Naive thymus-derived CD4-positive, alpha-beta T cell (primary cell): ENCODE measurements at regions not wholly inside any gene's neighbourhood (a gene's known extent, or its start where the extent isn't known, plus 50 kb on each side); places are given as distances from the start of the nearest gene placed in this dataset.
"Not testable (repeated sequence)": the region's sequence is repeated elsewhere in the genome, so short reads cannot be mapped to it uniquely, and the experiment has no call there.

Source experiments
- ATAC-seq: fragments of 150-1000 bp; cut with Tn5 transposase; 2 replicates; pipeline ENCODE4 v1.10.0; 2021; ENCODE audit warnings: mild to moderate bottlenecking, moderate library complexity
- CTCF ChIA-PET: fragments of 350-600 bp; sonication (Branson Sonifier 250); formaldehyde crosslinking; loops from one replicate; lab custom pipeline; 2021; ENCODE audit warnings: antibody characterized with exemption; lab: Charles Lee
- POLR2A ChIA-PET: fragments of 350-600 bp; sonication (Branson Sonifier 250); formaldehyde crosslinking; loops from one replicate; lab custom pipeline; 2021; ENCODE audit warnings: antibody characterized with exemption, inconsistent platforms; lab: Charles Lee
- DNase-seq, 9 donors: peaks; one replicate each; pipeline versions ENCODE4 v3.0.0 to v3.0.0-alpha.2; 2020 to 2022; ENCODE audit warnings: mixed read lengths in 1 of 9
- H3K27ac ChIP-seq: one replicate; pipeline ENCODE4 v1.7.0; 2013; ENCODE audit warnings: mild to moderate bottlenecking, low read depth, low read length, moderate library complexity
- H3K27me3 ChIP-seq, 2 donors: one replicate each; pipeline ENCODE4 v1.7.0; 2013; ENCODE audit warnings: low read length in 2 of 2, mild to moderate bottlenecking in 2 of 2, moderate library complexity in 2 of 2; ENCODE audit not compliant: control insufficient read depth in 2 of 2, insufficient read depth in 2 of 2
- H3K36me3 ChIP-seq, 3 experiments: 1 replicate in 2 of 3; 2 replicates in 1 of 3; pipeline ENCODE4 v1.7.0; 2013; ENCODE audit warnings: low read length in 3 of 3, mild to moderate bottlenecking in 3 of 3, moderate library complexity in 1 of 3; ENCODE audit not compliant: insufficient read depth in 3 of 3, control insufficient read depth in 2 of 3
- H3K4me1 ChIP-seq, 2 donors: one replicate each; pipeline ENCODE4 v1.7.0; 2013; ENCODE audit warnings: low read length in 2 of 2, mild to moderate bottlenecking in 2 of 2, moderate library complexity in 1 of 2; ENCODE audit not compliant: control insufficient read depth in 2 of 2, insufficient read depth in 2 of 2
- H3K4me3 ChIP-seq: 2 replicates; pipeline ENCODE4 v1.7.0; 2013; ENCODE audit warnings: mild to moderate bottlenecking, low read length
- H3K9me3 ChIP-seq, 3 experiments: 1 replicate in 2 of 3; 2 replicates in 1 of 3; pipeline ENCODE4 v1.7.0; 2013; ENCODE audit warnings: low read length in 3 of 3; ENCODE audit not compliant: control insufficient read depth in 2 of 3
- H3K27ac Mint-ChIP-seq, 9 donors: one replicate each; pipeline ENCODE4 v1.8.0; 2020 to 2022; ENCODE audit warnings: mixed read lengths in 9 of 9, mild to moderate bottlenecking in 8 of 9, moderate library complexity in 5 of 9, inconsistent platforms in 2 of 9
- H3K27me3 Mint-ChIP-seq, 5 donors: one replicate each; pipeline ENCODE4 v1.8.0; 2021 to 2022; ENCODE audit warnings: mixed read lengths in 5 of 5, mild to moderate bottlenecking in 1 of 5
- H3K36me3 Mint-ChIP-seq, 5 donors: one replicate each; pipeline ENCODE4 v1.8.0; 2020 to 2022; ENCODE audit warnings: mixed read lengths in 5 of 5, mild to moderate bottlenecking in 3 of 5, inconsistent platforms in 1 of 5
- H3K4me1 Mint-ChIP-seq, 7 donors: one replicate each; pipeline ENCODE4 v1.8.0; 2020 to 2022; ENCODE audit warnings: mixed read lengths in 7 of 7, mild to moderate bottlenecking in 3 of 7, inconsistent platforms in 1 of 7
- H3K4me3 Mint-ChIP-seq, 10 donors: one replicate each; pipeline ENCODE4 v1.8.0; 2020 to 2022; ENCODE audit warnings: mild to moderate bottlenecking in 10 of 10, mixed read lengths in 10 of 10, moderate library complexity in 6 of 10, inconsistent platforms in 2 of 10
- H3K9me3 Mint-ChIP-seq, 11 donors: one replicate each; pipeline ENCODE4 v1.8.0; 2020 to 2022; ENCODE audit warnings: mixed read lengths in 11 of 11, mild to moderate bottlenecking in 4 of 11, inconsistent platforms in 1 of 11, moderate library complexity in 1 of 11
- intact Hi-C, 2 donors: fragments of 100-400 bp; cut with micrococcal nuclease; formaldehyde crosslinking; loops; one replicate each; pipeline ENCODE4 v1.15.1; 2023

- CTCF ChIA-PET, result no interaction called here
- peaks cover 0 to 4% of the 10 kb centered on the region in 2 donors for H3K27me3 ChIP-seq
- ATAC-seq (no peak), DNase-seq (no peak)
- no peaks in the 10 kb centered on the region for H3K36me3 Mint-ChIP-seq
- H3K27me3 Mint-ChIP-seq, result peaks cover 0 to 17% (median 15%) of the 10 kb centered on the region in 5 donors
- H3K4me1 ChIP-seq, result no peaks in the 10 kb centered on the region
- peaks cover 0 to 12% (median 0%) of the 10 kb centered on the region in 7 donors for H3K4me1 Mint-ChIP-seq
- no peak overlapping the region for H3K4me3 ChIP-seq
- H3K4me3 Mint-ChIP-seq, result no peak overlapping the region
- H3K9me3 ChIP-seq, result no peaks in the 10 kb centered on the region
- POLR2A ChIA-PET, result no interaction called here
- H3K36me3 ChIP-seq, result no peaks in the 10 kb centered on the region
- peaks cover 0 to 1% (median 0%) of the 10 kb centered on the region in 11 donors for H3K9me3 Mint-ChIP-seq
- H3K27ac ChIP-seq, result no peak overlapping the region
- intact Hi-C loops, result loop anchor here in 1 of 2 donors (10.0 kb wide), 1 partner anchor 47 kb away; no protein-coding TSS in a partner anchor
- H3K27ac Mint-ChIP-seq, result no peak overlapping the region
Measured at GRCh38 chr2:11077411-11077810, 77.9 kb upstream of the SLC66A3 start.

- Mint-ChIP-seq H3K27me3 (peaks cover 0 to 15% (median 7%) of the 10 kb centered on the region in 5 donors), H3K36me3 (no peaks in the 10 kb centered on the region), H3K9me3 (peaks cover 0 to 4% (median 0%) of the 10 kb centered on the region in 11 donors), H3K4me3 (no peak overlapping the region), H3K4me1 (peaks cover 0 to 2% (median 0%) of the 10 kb centered on the region in 7 donors), H3K27ac (no peak overlapping the region)
- Histone ChIP-seq H3K4me3 (no peak overlapping the region), H3K4me1 (no peaks in the 10 kb centered on the region), H3K36me3 (no peaks in the 10 kb centered on the region), H3K27me3 (no peaks in the 10 kb centered on the region), H3K27ac (no peak overlapping the region), H3K9me3 (no peaks in the 10 kb centered on the region)
- intact Hi-C loops, result loop anchor here in 1 of 2 donors (10.0 kb wide), 1 partner anchor 46 kb away; no protein-coding TSS in a partner anchor
- no peak for ATAC-seq
- POLR2A ChIA-PET, result no interaction called here
- DNase-seq, result no peak
- CTCF ChIA-PET, result interaction anchor here (0.6 kb wide), 2 partner anchors 14 to 17 kb away, joined by 3 read pairs; no protein-coding TSS in a partner anchor
Measured at GRCh38 chr2:11079136-11079824, 76.0 kb upstream of the SLC66A3 start.

- H3K27ac ChIP-seq, result no peak overlapping the region
- POLR2A ChIA-PET, result no interaction called here
- CTCF ChIA-PET, result no interaction called here
- Mint-ChIP-seq H3K4me3 (no peak overlapping the region), H3K36me3 (no peaks in the 10 kb centered on the region), H3K4me1 (peaks cover 0 to 2% (median 0%) of the 10 kb centered on the region in 7 donors), H3K27me3 (peaks cover 0 to 21% (median 7%) of the 10 kb centered on the region in 5 donors), H3K27ac (no peak overlapping the region), H3K9me3 (peaks cover 0 to 4% (median 0%) of the 10 kb centered on the region in 11 donors)
- H3K9me3 ChIP-seq, result no peaks in the 10 kb centered on the region
- H3K27me3 ChIP-seq, result no peaks in the 10 kb centered on the region
- DNase-seq (no peak), ATAC-seq (no peak)
- no peak overlapping the region for H3K4me3 ChIP-seq
- H3K36me3 ChIP-seq, result no peaks in the 10 kb centered on the region
- intact Hi-C loops, result no loop called here
- H3K4me1 ChIP-seq, result no peaks in the 10 kb centered on the region
Measured at GRCh38 chr2:11080253-11081115, 74.8 kb upstream of the SLC66A3 start.

- Histone ChIP-seq H3K27ac (no peak overlapping the region), H3K4me1 (no peaks in the 10 kb centered on the region), H3K27me3 (no peaks in the 10 kb centered on the region), H3K4me3 (no peak overlapping the region), H3K36me3 (no peaks in the 10 kb centered on the region), H3K9me3 (no peaks in the 10 kb centered on the region)
- ATAC-seq (no peak), DNase-seq (no peak)
- no peak overlapping the region for H3K4me3 Mint-ChIP-seq
- H3K36me3 Mint-ChIP-seq, result no peaks in the 10 kb centered on the region
- intact Hi-C loops, result no loop called here
- H3K9me3 Mint-ChIP-seq, result peaks cover 0 to 4% (median 0%) of the 10 kb centered on the region in 11 donors
- POLR2A ChIA-PET, result no interaction called here
- CTCF ChIA-PET, result interaction anchor here (0.6 kb wide), 1 partner anchor 131 kb away, joined by 3 read pairs; no protein-coding TSS in a partner anchor
- H3K4me1 Mint-ChIP-seq, result peaks cover 0 to 2% (median 0%) of the 10 kb centered on the region in 7 donors
- peaks cover 0 to 29% (median 16%) of the 10 kb centered on the region in 5 donors for H3K27me3 Mint-ChIP-seq
- no peak overlapping the region for H3K27ac Mint-ChIP-seq
Measured at GRCh38 chr2:11082880-11083279, 72.4 kb upstream of the SLC66A3 start.

- intact Hi-C loops, H3K4me3 Mint-ChIP-seq, H3K36me3 ChIP-seq, ATAC-seq, H3K27me3 ChIP-seq, H3K9me3 Mint-ChIP-seq, H3K4me1 Mint-ChIP-seq, H3K27ac Mint-ChIP-seq, H3K9me3 ChIP-seq, H3K4me3 ChIP-seq, POLR2A ChIA-PET, H3K4me1 ChIP-seq, H3K27ac ChIP-seq, H3K36me3 Mint-ChIP-seq, DNase-seq: not testable (repeated sequence)
- peaks cover 0 to 26% (median 7%) of the 10 kb centered on the region in 5 donors for H3K27me3 Mint-ChIP-seq
- CTCF ChIA-PET, result interaction anchor here (0.6 kb wide), 1 partner anchor 557 kb away, joined by 3 read pairs; no protein-coding TSS in a partner anchor
Measured at GRCh38 chr2:11088821-11089220, 66.4 kb upstream of the SLC66A3 start.

GRCh38 chr2:11090187-11090586 lies 65.1 kb upstream of the SLC66A3 start:
- CTCF ChIA-PET, result no interaction called here
- H3K4me1 Mint-ChIP-seq, result no peaks in the 10 kb centered on the region
- intact Hi-C loops, result no loop called here

More at GRCh38 chr2:11090187-11090586, 65.1 kb upstream of the SLC66A3 start:
- H3K4me3 Mint-ChIP-seq, result no peak overlapping the region
- no peak for ATAC-seq
- H3K27me3 ChIP-seq, result no peaks in the 10 kb centered on the region
- POLR2A ChIA-PET, result no interaction called here
- no peak overlapping the region for H3K27ac ChIP-seq
- peaks cover 0 to 19% (median 7%) of the 10 kb centered on the region in 5 donors for H3K27me3 Mint-ChIP-seq
- no peaks in the 10 kb centered on the region for H3K36me3 Mint-ChIP-seq
- H3K4me1 ChIP-seq, result no peaks in the 10 kb centered on the region
- H3K4me3 ChIP-seq, result no peak overlapping the region
- no peak overlapping the region for H3K27ac Mint-ChIP-seq
- DNase-seq, result peak in 2 of 9 donors; percentile 8 to 16
- no peaks in the 10 kb centered on the region for H3K36me3 ChIP-seq
- H3K9me3 ChIP-seq, result no peaks in the 10 kb centered on the region
- peaks cover 0 to 2% (median 0%) of the 10 kb centered on the region in 11 donors for H3K9me3 Mint-ChIP-seq
